ENCODE measurements at regions not wholly inside any gene's neighbourhood (a gene's known extent, or its start where the extent isn't known, plus 50 kb on each side); places are given as distances from the start of the nearest gene placed in this dataset.
A peak's percentile ranks its signal among the peaks of the same experiment; 100 is the strongest.

DNA sequence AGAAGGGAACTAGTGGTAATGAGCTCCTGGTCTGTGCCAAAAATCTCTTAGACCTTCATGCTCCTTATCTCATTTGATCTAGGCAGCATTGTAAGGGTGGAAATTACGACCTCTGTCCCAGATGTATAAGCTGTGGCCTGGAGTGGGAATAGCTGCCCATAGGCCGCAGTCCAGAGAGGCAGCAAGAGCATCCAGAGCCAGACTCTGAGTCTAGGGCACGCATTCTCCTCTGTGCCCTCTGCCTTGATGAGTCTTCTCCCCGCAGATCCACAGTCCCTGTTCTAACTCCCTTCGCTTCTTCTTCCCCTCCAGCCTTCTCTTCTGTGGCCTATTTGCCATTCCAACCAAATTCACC is 304.6 kb downstream of the MYCN start:
- no peak overlapping the region for H3K4me3 Mint-ChIP-seq
- no peaks in the 10 kb centered on the region for H3K36me3 Mint-ChIP-seq
- TF ChIP-seq, protein P1, sequence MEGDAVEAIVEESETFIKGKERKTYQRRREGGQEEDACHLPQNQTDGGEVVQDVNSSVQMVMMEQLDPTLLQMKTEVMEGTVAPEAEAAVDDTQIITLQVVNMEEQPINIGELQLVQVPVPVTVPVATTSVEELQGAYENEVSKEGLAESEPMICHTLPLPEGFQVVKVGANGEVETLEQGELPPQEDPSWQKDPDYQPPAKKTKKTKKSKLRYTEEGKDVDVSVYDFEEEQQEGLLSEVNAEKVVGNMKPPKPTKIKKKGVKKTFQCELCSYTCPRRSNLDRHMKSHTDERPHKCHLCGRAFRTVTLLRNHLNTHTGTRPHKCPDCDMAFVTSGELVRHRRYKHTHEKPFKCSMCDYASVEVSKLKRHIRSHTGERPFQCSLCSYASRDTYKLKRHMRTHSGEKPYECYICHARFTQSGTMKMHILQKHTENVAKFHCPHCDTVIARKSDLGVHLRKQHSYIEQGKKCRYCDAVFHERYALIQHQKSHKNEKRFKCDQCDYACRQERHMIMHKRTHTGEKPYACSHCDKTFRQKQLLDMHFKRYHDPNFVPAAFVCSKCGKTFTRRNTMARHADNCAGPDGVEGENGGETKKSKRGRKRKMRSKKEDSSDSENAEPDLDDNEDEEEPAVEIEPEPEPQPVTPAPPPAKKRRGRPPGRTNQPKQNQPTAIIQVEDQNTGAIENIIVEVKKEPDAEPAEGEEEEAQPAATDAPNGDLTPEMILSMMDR (conservative IDR thresholded peaks at IDR 0.05) = no peak
- no peak for DNase-seq (ENCODE audit: extremely low spot score, unreplicated experiment)
- peaks cover 11% of the 10 kb centered on the region for H3K27me3 Mint-ChIP-seq
- no peak overlapping the region for H3K27ac Mint-ChIP-seq
- H3K4me1 Mint-ChIP-seq (ENCODE audit: unreplicated experiment) = peaks cover 30% of the 10 kb centered on the region
- peaks cover 3% of the 10 kb centered on the region for H3K9me3 Mint-ChIP-seq

DNA sequence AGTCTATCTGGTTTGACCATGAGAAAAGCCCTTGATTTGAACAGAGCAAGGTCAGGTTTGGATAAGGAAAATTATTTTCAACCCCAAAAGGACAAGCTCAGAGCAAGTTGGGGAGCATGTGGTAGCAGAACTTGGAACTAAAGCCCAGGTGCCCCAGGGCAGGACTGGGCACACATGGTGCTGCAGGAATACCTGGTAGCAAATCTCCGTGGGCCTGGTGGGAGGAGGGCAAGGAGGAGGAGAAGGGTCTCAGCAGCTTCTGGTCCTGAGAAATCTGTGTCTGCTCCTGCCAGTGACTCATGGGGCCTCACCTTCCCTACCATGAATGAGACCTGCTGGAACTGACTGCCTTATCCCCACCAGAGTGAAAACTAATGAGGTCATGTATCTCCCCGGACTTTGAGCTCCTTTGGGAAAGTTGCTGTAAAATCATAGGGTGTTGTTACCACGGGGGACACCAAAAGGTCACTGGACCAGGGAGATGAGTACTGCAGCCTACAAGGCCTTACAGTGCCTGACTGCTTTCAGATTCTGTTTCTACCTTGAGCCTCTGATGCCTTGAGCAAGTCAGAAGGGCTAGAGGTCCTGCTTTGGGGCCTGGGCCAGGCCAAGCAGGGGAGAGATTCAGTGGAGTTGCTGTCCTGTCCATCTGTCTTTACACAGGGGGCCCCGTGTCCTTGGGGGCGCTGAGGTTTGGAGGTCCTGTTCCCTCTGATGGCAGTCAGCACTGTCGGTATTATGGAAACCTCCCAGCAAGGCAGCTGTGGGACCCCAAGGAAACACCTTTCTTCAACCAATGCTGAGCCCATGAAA is 304.0 kb downstream of the MYCN start:
- Mint-ChIP-seq H3K9me3 (peaks cover 3% of the 10 kb centered on the region), H3K27ac (no peak overlapping the region), H3K36me3 (no peaks in the 10 kb centered on the region), H3K4me3 (no peak overlapping the region), H3K27me3 (peaks cover 8% of the 10 kb centered on the region), H3K4me1 (ENCODE audit: unreplicated experiment) (peaks cover 26% of the 10 kb centered on the region)
- no peak for DNase-seq (ENCODE audit: extremely low spot score, unreplicated experiment)
- TF ChIP-seq, protein P1 (conservative IDR thresholded peaks at IDR 0.05) = no peak

DNA sequence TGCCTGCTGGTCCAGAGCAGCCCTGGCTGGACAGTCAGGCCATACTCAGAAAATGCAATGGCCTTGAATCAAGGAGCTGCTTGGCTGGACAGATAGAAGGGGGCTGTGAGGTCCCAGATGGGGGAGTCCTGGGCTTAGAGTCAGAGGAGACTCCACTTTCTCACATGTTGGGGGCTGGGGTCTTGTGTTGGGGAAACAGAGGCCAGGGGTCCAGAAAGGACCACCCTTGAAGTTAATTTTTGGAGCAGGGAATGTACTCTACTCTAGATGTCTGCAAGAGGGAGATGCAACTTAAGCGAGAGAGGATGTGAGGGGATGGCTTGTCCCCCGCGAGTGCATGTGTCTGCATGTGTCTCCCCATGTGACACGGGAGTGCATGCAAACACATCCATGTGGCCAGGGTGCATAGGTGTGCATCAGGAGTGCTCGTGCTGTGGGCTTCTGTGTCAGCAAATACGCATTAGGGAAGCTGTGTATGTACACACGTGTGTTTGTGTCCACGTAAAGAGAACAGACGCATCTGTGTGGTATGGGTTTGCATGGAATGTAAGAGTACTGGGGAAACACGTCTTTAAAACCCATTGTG is 303.2 kb downstream of the MYCN start:
- Mint-ChIP-seq H3K27ac (no peak overlapping the region), H3K27me3 (peaks cover 8% of the 10 kb centered on the region)
- TF ChIP-seq, protein P1 (conservative IDR thresholded peaks at IDR 0.05) = no peak

DNA sequence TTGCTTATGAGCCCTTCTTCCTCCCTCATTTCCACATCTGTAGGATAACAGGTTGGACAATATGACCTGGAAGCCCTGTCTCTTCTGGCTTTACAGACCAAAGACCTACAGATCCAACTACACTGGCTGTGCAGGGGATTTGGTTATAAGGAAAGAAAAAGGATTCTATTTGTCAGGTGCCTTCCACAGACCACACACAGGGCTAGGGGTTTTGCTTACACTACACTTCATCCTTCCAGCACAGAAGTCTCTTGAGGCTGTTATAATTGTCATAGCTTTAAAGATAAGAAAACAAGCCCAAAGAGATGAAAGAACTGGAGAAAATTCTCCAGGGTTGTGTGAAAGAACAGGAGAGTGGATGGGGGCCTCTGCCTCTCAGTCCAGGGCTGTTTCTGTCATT is 302.6 kb downstream of the MYCN start:
- H3K27me3 Mint-ChIP-seq = peaks cover 8% of the 10 kb centered on the region
- peaks cover 21% of the 10 kb centered on the region for H3K4me1 Mint-ChIP-seq (ENCODE audit: unreplicated experiment)
- TF ChIP-seq, protein P1 (conservative IDR thresholded peaks at IDR 0.05) = no peak
- no peak for DNase-seq (ENCODE audit: extremely low spot score, unreplicated experiment)
- no peak overlapping the region for H3K27ac Mint-ChIP-seq
- no peaks in the 10 kb centered on the region for H3K9me3 Mint-ChIP-seq
- H3K4me3 Mint-ChIP-seq = no peak overlapping the region
- no peaks in the 10 kb centered on the region for H3K36me3 Mint-ChIP-seq

More for the DNA sequence above, 303.2 kb downstream of the MYCN start:
- Mint-ChIP-seq H3K9me3 (no peaks in the 10 kb centered on the region), H3K36me3 (no peaks in the 10 kb centered on the region), H3K4me3 (no peak overlapping the region), H3K4me1 (ENCODE audit: unreplicated experiment) (peaks cover 25% of the 10 kb centered on the region)
- peak; percentile 44 for DNase-seq (ENCODE audit: extremely low spot score, unreplicated experiment)

DNA sequence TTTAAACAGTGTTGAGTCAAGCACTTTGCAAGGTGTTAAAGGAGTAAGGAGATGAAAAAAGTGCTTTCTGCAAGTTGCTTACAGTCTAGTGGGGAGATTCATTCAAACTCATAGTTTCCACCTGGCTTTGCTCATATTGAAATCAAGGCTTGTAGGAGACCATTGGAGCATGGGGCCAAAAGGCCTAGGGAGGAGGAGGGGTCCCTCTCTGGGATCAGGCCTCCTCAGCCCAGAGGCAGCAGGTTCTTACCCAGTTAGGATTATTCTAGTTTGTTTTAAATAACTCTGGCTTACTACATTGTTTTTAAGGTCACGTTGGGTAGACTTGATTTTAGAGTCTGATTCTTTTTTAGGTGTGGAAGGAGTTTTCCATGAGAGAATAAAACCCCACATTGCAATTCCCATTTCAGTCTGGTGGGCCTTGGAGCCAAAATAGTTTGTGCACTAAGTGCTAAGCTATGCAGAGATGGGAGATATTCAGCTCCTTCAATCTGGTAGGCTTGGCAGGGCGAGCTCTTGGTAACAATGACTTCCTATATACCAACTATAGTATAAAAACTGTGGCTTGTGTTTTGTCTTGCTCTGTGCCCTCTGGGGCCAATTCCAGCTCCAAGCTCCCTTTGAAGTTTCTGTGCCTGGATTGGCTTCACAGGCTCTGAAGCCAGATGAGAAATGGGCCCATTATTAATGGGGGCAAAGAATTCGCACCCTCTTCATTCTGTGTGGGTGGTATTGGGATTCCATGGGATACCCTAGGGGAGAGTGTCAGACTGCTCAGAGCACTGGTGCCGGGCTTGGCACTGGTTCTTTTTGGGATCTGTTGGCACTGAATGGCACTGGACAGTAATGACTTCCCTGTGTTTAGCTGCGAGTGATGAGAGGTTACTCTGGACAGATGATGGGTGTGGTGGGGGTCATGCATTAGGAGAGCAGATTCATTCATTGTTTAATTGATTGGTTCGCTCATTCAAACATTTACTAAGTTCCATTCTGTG is 301.1 kb downstream of the MYCN start:
- Mint-ChIP-seq H3K27ac (no peak overlapping the region), H3K27me3 (peaks cover 5% of the 10 kb centered on the region), H3K9me3 (peaks cover 3% of the 10 kb centered on the region), H3K36me3 (no peaks in the 10 kb centered on the region), H3K4me1 (ENCODE audit: unreplicated experiment) (peaks cover 15% of the 10 kb centered on the region), H3K4me3 (no peak overlapping the region)
- TF ChIP-seq, protein P1 (conservative IDR thresholded peaks at IDR 0.05) = no peak
- DNase-seq (ENCODE audit: extremely low spot score, unreplicated experiment) = peak; percentile 25

Data from type B pancreatic cell (in vitro differentiated cells).